HG02642 (cell line): ENCODE measurements at regions not wholly inside any gene's neighbourhood (a gene's known extent, or its start where the extent isn't known, plus 50 kb on each side); places are given as distances from the start of the nearest gene placed in this dataset.
A peak's percentile ranks its signal among the peaks of the same experiment; 100 is the strongest.

Source experiments
- ATAC-seq: cut with Tn5 transposase; IDR thresholded peaks from one replicate; pipeline ENCODE4 v1.9.1; 2021; ENCODE audit warnings: mild to moderate bottlenecking; ENCODE audit not compliant: unreplicated experiment, poor library complexity

DNA sequence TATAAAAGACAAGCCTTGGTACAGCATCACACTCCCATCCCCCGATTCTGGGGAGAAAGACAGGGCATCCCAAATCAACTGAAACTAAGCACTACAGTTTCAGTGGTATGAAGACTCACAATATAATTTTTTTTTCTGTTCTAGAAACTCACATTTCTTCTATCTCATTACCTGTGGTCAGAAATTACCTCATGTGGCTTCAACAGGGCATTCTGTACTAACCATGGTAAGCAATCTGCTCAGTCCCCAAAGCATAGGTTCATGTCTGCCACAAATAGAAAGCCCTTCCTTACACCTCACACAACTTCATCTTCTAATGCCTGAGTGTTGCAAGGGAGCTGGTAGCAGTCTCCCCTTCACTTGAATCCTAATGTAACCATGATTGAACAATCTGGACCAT is 147.4 kb upstream of the POU2AF2 start:
- peak; percentile 57 for ATAC-seq

DNA sequence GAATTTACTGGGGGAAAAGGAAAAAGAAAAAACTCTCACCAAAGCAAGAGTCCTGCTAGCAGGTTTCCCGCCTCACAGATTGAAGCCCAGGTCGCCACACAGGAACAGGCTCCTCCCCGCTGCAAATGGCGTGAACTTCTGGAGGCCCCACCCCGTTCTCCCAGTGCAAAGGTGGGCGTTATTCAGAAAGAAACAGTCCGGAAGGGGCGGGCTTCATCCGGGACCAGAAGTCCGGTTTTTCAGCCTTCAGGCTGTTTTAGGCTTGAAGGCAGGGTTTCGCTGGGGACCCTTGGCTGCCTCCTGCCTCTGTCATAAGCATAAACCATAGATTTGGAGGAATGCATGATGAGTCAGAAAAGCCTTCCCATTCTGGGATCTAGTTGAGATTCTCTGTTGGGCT is 148.3 kb upstream of the POU2AF2 start:
- no peak for ATAC-seq

- no peak for ATAC-seq
These were observed 150.2 kb upstream of the POU2AF2 start for GRCh38 chr11:111095327-111095726.

DNA sequence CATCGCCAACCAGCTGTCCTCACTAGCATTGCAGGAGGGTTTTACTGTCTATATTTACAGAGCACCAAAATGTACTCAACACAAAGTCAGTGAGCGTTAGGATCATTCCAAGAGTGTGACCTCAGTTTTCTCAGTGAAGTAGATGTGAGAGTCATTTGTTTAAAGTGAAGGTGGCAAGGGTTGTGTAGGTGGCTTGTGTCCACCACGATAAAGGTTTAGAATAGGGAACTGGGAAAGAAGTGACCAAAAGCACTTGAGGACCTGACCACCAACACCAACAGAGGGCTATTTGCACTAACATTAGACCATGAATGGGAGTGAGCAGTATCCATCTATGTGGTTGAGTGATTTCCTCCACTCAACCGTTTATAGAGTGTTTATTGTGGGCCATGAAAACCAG is 152.5 kb upstream of the POU2AF2 start:
- no peak for ATAC-seq

- ATAC-seq: no peak
These were observed 154.1 kb upstream of the POU2AF2 start for GRCh38 chr11:111091321-111091938.

- no peak for ATAC-seq
These were observed 155.8 kb upstream of the POU2AF2 start for GRCh38 chr11:111089759-111090158.

DNA sequence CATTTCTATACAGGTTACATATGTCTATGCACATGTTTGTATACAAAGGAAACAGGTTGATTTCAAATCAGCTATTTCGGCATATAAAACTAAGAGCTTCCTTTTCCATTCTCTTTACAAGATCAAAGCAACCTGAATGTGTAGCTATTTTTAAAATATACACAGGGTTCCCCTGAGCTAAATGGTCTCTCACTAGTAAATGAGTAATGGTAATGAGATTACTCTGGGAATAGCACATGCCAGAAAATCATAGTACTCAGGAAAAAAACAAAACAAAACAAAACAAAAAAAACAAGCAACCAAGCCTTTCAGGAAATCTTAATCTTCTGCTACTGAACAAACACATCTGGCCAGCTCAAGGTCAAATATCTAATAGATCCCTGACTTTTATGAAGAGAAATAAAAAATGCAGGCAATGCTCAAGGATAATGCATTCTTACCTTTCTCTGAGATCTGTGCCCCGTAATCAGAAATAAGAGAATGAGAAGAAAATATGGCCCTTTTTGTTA is 156.6 kb upstream of the POU2AF2 start:
- no peak for ATAC-seq

DNA sequence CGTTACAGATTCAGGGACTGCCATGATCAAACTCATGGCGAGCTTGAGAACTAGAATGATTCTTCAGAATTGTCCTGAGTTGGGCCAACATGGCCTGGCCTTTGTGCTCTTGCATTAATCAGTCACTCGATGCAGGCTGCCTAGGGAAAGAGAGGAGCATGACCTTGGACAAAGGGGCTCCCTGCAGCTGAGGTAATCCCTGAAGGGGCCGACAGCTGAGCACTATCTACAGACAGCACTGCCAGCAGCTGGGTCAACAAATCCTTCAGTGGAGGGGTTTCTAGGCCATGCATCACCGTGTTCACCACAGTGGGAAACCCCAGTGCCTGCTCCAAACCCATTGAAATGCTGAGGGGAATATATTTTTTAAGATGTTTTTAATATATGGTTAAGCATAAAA is 159.5 kb upstream of the POU2AF2 start:
- no peak for ATAC-seq

GRCh38 chr11:111082664-111083063 is 162.9 kb upstream of the POU2AF2 start:
- no peak for ATAC-seq

DNA sequence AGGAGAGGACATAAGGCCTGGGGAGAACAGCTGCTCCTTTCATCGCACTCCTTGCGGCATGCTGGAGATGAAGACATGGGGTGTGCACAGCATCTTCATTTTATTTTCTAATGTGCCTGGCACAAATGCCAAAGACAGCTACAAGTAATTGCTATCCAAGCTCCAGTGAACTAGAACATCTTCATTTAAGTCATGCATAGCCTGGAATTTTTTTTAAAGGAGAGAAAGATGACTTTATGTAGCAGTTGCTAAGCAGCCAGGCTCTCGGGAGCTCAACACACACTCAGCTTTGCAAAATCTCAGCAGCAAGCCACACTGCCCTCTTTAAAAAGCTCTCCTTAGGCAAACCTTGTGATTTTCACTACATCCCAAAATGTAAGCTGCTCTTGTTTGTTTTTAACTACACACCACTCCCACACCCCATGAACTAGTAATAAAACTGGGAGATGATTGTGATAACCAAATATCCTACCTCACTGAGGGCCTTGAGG is 164.5 kb upstream of the POU2AF2 start:
- no peak for ATAC-seq

DNA sequence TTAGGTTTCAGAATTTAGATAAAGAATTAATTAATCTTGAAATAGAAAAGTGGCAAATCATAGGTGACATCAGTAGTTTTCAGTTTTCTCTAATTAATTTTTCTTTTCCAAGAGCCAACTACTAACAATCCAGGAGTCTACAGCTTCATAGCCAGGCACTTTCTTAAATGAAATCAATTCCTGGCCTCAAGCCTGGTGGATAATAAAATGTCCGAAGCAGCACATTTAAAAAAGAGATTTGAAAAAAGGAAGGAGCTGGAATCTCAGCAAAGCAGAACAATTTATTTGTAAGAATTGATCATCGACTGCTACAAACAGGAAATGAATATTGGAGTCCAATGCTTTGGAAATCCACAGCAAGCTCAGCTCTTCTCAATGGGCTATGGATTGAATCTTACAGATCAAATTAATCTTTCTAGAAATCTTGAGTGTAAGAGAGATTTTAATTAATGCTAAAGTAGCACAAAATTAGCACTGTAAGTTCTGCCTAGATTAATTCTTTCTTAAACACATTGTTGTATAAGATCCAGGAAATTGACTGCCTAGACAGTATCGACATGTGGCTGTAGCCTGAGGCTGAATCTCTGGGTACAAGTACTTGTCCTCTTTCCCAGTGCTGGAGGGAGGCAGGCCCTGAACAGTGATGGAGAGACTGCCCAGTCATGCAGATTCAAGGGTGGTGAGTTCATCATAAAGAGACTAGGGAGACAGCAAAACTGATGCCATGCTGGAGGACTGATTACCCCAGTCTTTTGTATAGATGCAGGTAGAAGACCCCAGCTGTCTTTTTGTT is 167.8 kb upstream of the POU2AF2 start:
- no peak for ATAC-seq

DNA sequence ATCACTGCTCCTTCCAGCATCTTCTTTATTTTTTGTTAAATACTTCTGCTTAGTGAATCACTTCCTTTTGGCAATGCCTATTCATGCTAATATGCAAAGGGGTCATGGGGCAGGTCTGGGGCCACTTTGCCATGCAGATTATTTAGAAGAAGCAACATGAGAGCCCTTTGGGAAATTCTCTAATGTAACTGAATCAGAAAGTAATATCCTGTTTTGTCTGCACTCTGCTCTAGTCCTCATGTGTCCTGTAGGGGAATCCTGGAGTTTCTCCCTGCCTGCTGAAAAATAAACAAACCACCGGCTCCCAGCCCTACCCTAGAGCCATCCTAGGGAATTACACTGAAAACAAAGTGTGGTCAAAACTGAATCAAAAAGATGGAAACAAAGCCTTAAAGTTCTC is 176.5 kb upstream of the POU2AF2 start:
- ATAC-seq: no peak

GRCh38 chr11:111067994-111068393 is 177.5 kb upstream of the POU2AF2 start:
- no peak for ATAC-seq

DNA sequence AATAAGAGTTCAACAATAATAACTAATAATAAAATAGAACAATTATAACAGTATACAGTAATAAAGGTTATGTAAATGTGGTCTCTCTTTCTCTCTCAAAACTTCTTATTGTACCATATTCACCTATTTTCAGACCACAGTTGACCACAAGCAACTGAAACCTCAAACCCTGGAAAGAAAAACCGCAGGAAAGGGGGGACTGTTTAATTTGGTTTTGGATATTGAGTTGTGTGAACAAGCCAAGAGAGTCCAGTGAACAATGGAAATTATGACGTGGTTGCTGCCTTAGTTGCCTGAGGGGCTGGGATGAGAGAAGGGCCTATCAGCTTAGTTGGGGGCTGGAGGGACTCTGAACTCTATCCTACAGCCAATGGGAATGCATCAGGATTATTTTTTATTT is 178.7 kb upstream of the POU2AF2 start:
- ATAC-seq: no peak

- no peak for ATAC-seq
These were observed 181.6 kb upstream of the POU2AF2 start for GRCh38 chr11:111063726-111064517.

GRCh38 chr11:111062420-111062819 is 183.1 kb upstream of the POU2AF2 start:
- no peak for ATAC-seq

GRCh38 chr11:111059726-111060125 is 185.8 kb upstream of the POU2AF2 start:
- ATAC-seq: no peak

- no peak for ATAC-seq
These were observed 196.4 kb upstream of the POU2AF2 start for GRCh38 chr11:111049131-111049530.

DNA sequence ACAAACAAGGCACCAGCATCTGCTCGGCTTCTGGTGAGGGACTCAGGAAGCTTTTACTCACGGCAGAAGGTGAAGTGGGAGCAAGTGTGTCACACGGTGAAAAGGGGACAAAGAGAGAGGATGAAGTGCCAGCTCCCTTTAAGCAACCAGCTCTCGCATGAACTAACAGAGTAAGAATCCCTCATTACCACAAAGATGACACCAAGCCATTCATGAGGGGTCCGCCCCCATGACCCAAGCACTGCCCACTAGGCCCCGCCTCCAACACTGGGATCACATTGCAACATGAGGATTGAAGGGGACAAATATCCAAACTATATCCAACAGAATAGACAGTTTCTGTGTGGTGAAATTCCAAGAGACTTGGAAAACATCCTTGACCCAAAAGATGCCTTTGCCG is 198.2 kb upstream of the POU2AF2 start:
- ATAC-seq: no peak

- ATAC-seq: no peak
These were observed 199.2 kb upstream of the POU2AF2 start for GRCh38 chr11:111046291-111046690.

- no peak for ATAC-seq
These were observed 199.7 kb upstream of the POU2AF2 start for GRCh38 chr11:111045874-111046273.
